Fibroblast of the conjunctiva (primary cell): ENCODE measurements at regions not wholly inside any gene's neighbourhood (a gene's known extent, or its start where the extent isn't known, plus 50 kb on each side); places are given as distances from the start of the nearest gene placed in this dataset.

Experiments used
- DNase-seq: peaks from one replicate; pipeline ENCODE4 v3.0.0-alpha.2; 2010; ENCODE audit warnings: low read depth

- no peak for DNase-seq
Observed at GRCh38 chr12:89992668-89993451, 284.2 kb upstream of the ATP2B1 start.

DNA sequence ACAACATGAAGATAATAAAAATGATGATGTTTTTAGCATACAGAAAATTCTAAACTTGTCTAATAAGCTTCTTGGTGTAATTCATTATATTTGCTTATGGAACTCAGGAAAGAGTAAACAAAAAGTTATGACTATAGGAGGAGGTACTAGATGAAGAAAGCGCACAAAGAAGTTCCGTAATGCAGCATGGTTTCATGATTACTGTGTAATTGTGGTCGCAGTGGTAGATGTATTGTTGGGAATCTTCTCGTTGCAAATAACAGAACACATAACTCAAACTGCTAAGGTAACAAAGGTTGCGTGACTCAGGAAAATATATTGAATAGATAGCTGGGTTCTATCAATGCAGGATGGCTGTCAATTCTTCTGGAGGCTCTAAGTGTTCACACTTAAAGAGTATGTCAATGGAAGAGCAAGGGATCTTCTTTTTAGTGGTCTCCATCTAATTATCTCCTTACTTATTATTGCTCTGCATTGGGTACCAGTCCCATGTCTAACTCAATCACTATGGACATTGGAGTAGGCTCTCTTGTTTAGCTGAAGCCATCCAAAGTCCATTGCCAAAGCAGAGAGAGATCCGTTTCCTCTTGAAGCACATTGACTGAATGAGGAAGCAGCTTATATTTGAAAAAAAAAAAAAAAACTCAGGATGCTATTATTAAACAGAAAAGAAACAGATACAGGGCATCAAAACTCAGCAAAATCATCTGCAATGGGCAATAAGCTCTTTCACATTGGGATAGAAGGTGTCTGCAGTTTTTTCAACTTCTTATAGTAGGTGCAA is 283.4 kb upstream of the ATP2B1 start:
- DNase-seq, result no peak

DNA sequence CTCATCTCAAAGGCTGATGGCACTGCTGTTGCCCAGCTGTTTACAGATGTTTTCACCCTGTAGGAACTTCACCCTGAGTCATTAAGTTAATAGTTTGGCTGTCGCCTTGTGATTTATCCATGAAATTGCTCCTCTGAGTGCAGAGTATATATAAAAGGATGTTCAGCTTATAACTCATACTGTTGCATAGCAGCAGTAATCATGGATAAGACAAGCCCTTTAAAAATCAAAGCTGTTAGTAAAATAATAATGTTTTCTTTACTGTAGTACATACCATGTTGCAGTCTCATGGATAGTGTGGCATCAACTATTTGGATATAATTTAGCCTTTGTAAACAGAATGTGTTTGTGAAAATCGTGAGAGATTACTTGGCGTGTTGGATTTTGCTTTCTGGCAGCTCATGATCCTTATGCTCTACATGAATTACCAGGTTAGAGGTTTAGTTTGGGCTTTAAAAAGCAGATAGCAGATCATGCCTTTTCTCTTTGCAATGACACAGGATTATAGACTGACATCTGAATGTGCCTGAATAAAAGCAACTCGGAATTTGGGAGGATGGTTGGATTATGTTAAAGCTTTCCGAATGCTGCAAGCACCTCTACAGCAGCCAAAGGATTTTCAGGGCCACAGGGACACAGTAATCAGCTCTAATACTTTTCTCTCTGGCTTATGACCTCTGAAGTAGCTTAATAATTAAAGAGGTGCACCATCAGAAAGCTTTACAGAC is 279.7 kb upstream of the ATP2B1 start:
- DNase-seq, result no peak

DNA sequence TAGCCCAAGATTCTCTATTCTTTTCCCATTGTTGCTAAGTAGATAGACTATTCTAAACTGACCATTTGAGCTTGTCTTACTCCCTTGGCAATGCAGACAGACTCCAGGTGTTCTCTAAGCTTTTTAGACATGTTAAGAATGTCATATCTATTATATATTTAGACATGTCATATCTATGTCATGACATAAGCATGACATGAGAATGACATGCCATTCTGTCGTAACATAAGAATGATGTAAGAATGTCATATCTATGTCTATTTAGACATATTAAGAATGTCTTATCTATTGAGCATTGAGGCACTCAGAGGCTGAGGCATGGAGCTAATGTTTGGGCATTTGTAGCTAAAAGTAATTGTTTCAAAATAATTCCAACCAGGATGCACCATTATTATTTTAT is 277.3 kb upstream of the ATP2B1 start:
- DNase-seq, result no peak

DNA sequence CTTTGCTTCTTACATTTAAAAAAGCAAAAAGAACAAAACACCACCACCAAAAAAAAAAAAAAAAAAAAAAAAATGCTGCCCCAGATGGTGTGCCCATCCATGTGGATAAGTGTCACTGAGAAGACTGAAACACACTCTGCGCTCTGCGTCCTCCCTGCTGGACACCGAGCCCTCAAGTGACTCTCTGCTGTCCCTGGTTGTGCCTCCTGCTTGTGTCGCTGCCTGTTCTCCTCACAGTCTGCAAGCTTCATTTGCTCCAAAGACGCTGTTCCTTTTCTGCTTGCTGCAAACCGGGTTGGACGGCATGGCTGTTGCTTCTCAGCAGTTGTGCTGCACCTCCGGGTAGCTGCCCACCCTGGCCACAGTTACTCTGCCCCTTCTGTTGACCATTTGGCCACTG is 276.2 kb upstream of the ATP2B1 start:
- no peak for DNase-seq

DNA sequence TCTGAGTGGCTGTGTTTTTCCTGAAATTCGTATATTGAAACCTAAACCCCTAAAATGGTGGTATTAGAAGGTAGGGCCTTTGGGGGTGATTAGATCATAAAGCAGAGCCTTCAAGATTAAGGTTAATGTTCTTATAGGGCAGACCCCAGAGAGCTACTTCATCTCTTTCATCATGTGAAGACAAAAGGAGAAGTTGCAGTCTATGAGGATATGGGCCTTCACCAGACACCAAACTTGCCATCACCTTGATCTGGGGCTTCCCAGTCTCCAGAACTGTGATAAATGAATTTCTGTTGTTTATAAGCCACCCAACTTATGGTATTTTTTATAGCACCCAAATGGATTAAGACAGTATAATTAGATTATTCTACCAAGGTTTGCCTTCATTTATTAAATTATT is 275.0 kb upstream of the ATP2B1 start:
- no peak for DNase-seq

GRCh38 chr12:89980236-89980635 is 271.6 kb upstream of the ATP2B1 start:
- no peak for DNase-seq

DNA sequence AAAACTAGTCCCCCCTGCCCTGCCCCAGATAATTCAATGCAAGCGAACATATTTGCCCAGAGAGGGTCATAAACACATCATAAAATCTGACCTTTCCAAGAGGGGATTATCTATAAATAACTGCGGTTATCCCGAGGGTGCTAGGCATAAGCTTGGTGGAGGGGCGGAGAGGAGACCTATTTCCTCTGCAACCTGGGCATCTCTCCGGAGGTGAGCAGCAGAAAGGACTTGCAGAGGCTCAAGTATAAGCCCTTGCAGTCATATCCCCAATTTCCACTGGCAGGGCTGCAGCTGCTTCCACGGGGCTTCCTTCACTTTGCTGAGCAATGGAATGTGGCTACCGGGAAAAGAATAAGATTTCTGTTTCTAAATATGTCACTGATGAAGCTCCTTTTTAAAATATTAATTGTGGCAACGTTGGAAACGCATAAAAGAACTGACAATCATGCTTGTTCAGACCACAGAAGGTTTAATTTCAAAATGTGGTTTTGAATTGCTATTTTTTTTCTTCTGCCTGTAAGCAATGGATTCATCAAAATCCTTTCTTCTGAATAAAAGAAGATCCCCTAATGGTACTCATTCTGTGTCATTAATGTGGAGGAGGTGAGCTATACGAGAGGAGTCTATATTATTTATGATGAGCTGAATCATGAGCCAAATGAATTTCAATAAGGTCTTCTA is 268.9 kb upstream of the ATP2B1 start:
- DNase-seq, result no peak

DNA sequence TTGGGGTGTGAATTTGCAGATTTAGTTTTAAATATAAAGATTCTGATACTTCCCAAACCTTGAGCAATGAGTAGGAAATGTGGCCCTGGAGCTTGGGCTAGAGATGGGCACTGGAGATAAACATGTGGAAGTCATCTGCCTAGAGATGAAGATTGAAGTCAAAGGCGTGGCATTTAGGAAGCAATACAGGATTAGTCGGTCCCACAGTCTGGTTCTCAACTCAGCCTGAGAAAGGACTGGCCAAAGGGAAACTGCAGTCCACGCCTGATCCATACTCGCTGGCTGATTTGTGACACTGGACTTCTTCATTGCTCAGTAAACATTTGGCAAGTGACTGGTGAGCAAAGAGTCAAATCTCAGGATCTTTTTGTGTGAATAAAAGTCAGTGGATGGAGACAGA is 268.2 kb upstream of the ATP2B1 start:
- DNase-seq, result no peak

- DNase-seq, result no peak
Observed at GRCh38 chr12:89975574-89975973, 266.9 kb upstream of the ATP2B1 start.

DNA sequence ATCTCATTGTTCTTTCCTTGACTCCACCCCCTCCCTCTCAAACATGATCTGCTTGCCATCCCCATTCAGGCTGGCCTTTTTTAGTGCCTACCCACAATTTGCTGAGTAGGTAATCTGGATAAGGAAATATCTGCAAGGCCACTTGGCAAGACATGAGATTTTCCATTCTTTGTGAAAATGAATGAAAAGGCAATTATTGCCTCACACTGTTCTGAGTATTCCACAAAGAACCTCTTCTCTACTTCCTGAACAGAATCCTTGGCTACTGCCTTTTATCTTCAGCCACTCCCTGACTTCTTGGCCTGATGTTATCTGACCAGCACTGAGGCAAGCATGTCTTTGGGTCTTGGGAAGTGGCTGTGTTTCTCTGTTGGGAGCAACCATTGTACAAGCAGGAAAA is 263.2 kb upstream of the ATP2B1 start:
- no peak for DNase-seq

GRCh38 chr12:89970722-89971121 is 262.1 kb upstream of the ATP2B1 start:
- DNase-seq, result no peak

DNA sequence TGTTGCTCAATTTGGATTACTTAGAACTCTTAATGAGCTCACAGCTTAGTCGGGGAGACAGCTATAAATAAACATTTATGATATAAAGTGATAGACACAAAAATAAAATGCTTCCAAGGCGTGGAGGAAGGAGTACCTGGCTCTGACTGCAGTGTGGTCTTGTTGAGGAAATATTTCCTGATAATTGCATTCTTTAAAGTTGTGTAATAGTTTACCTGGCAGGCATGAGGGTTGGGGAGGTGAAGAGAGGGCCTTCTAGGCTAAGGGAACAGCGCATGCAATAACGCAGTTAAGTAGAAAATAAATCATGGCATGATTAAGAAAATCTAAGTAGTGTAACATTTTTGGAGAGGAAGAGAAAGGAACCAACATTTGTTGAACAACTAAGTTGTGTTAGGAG is 260.5 kb upstream of the ATP2B1 start:
- DNase-seq, result no peak

DNA sequence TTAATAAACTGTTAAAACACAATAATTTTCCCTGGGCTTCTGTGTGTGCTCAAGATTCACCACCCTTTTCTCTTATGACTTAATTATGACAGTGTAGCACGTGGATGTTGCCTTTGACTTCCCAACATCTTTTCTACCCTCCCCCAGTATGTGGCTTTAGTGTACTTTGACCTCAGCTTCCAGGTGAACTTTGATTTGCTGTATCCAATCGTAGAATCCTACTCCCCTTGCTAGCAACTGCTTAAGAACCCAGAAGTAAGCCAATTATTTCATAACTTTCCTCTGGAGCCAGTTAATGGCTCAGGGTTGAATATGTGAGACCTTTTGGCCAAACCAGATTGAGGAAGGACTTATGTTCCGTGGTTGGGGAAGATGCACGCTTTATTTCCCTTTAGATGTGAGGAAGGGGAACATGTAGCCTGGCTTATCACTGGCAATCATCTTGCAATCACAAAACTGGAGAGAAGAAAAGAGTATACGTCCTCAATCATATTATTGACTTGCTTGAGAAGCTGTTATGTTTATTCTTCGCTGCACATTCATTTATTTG is 259.6 kb upstream of the ATP2B1 start:
- no peak for DNase-seq

- DNase-seq, result no peak
Observed at GRCh38 chr12:89966495-89967240, 258.0 kb upstream of the ATP2B1 start.

GRCh38 chr12:89965993-89966392 is 257.4 kb upstream of the ATP2B1 start:
- no peak for DNase-seq

DNA sequence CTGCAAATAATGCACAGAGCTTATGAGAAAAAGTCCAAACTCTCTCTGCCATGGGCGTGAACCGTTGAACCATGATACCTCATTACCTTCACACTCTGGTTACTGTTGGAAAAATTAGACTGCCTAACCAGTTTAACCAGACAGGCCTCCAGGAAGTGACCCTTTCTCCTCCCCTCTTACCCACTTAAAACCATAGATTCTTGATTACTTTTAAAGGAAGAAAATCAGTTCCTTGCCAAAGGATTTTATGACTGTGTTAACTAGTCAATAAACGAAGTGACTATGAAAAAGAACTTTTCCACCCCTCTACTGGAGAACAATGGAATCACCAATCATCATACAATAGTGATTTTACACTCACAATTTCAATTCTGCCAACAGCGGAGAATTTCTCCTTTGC is 254.0 kb upstream of the ATP2B1 start:
- DNase-seq, result no peak

- DNase-seq, result no peak
Observed at GRCh38 chr12:89960607-89961394, 252.2 kb upstream of the ATP2B1 start.

DNA sequence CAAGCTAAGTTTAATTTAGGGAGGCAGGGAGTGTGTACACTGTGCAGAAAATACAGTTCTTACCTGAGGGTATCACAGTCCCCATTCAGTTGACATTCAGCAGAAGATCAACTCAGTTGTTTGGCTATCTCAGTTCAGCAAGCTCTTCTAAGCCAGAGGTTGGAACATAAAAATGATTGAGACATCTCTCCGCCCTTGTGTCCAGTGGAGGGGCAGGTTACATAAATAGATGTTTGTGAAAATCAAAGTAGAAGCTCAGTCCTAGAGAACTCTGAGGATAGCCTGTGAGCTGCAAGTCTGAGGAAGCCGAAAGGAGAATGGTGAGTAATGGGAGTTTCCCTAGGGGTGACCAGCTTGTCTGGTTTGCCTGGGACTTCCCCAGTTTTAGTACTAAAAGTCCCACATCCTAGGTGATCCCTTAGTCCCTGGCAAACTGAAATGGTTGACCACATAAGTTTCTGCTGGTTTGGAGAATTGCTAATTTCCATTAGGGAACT is 251.4 kb upstream of the ATP2B1 start:
- DNase-seq, result no peak

- DNase-seq, result no peak
Observed at GRCh38 chr12:89959179-89959578, 250.5 kb upstream of the ATP2B1 start.
